Neural progenitor cell (in vitro differentiated cells): ENCODE measurements at regions not wholly inside any gene's neighbourhood (a gene's known extent, or its start where the extent isn't known, plus 50 kb on each side); places are given as distances from the start of the nearest gene placed in this dataset.

ENCODE experiments used
- DNase-seq: peaks from one replicate; pipeline ENCODE4 v3.0.0-alpha.2; 2016; ENCODE audit warnings: low spot score
- H2AFZ ChIP-seq: fragments of 200-600 bp; sonication (generic); replicated peaks from 2 replicates; pipeline ENCODE4 v1.6.1; 2016; ENCODE audit warnings: antibody characterized with exemption
- H3F3A ChIP-seq: fragments of 200-600 bp; sonication (generic); 2 replicates; pipeline ENCODE4 v1.6.1; 2016; ENCODE audit warnings: antibody characterized with exemption, low read depth
- H3K27ac ChIP-seq: fragments of 200-600 bp; sonication (generic); 2 replicates; pipeline ENCODE4 v1.5.1; 2016; ENCODE audit warnings: mild to moderate bottlenecking
- H3K27me3 ChIP-seq: fragments of 200-600 bp; sonication (generic); 2 replicates; pipeline ENCODE4 v1.6.1; 2016; ENCODE audit warnings: mild to moderate bottlenecking, moderate library complexity
- H3K36me3 ChIP-seq: fragments of 200-600 bp; sonication (generic); 2 replicates; pipeline ENCODE4 v1.5.1; 2016
- H3K4me1 ChIP-seq: fragments of 200-600 bp; sonication (generic); 2 replicates; pipeline ENCODE4 v1.6.1; 2016; ENCODE audit warnings: mixed run types
- H3K4me2 ChIP-seq: fragments of 200-600 bp; sonication (generic); 2 replicates; pipeline ENCODE4 v1.6.1; 2016
- H3K4me3 ChIP-seq: fragments of 200-600 bp; sonication (generic); 2 replicates; pipeline ENCODE4 v1.5.1; 2016
- H3K79me2 ChIP-seq: fragments of 200-600 bp; sonication (generic); 2 replicates; pipeline ENCODE4 v1.6.1; 2016; ENCODE audit warnings: low read depth
- H3K9ac ChIP-seq: fragments of 200-600 bp; sonication (generic); 2 replicates; pipeline ENCODE4 v1.6.1; 2016
- H3K9me3 ChIP-seq: fragments of 200-600 bp; sonication (generic); 2 replicates; pipeline ENCODE4 v1.5.1; 2016; ENCODE audit warnings: low read depth
- H4K20me1 ChIP-seq: fragments of 200-600 bp; sonication (generic); 2 replicates; pipeline ENCODE4 v1.6.1; 2016; ENCODE audit warnings: low read depth
- H3K27ac Mint-ChIP-seq: 3 replicates; pipeline ENCODE4 v1.8.0; 2021; ENCODE audit warnings: mixed read lengths
- H3K27me3 Mint-ChIP-seq: 2 replicates; pipeline ENCODE4 v1.8.0; 2022; ENCODE audit warnings: low read depth, mild to moderate bottlenecking, inconsistent platforms, moderate library complexity, mixed read lengths; ENCODE audit not compliant: insufficient read depth
- H3K36me3 Mint-ChIP-seq: 3 replicates; pipeline ENCODE4 v1.8.0; 2021; ENCODE audit warnings: mixed read lengths
- H3K4me1 Mint-ChIP-seq: 3 replicates; pipeline ENCODE4 v1.8.0; 2021; ENCODE audit warnings: mixed read lengths
- H3K4me3 Mint-ChIP-seq: 3 replicates; pipeline ENCODE4 v1.8.0; 2021; ENCODE audit warnings: mild to moderate bottlenecking, moderate library complexity, mixed read lengths
- H3K9me3 Mint-ChIP-seq: 3 replicates; pipeline ENCODE4 v1.8.0; 2020; ENCODE audit warnings: mixed read lengths
- CTCF ChIP-seq: fragments of 200-600 bp; sonication (generic); IDR thresholded peaks from 2 replicates; pipeline ENCODE4 v1.5.1; 2017; ENCODE audit warnings: antibody characterized with exemption, mild to moderate bottlenecking
- EZH2 ChIP-seq: fragments of 200-600 bp; sonication (generic); IDR thresholded peaks from 2 replicates; pipeline ENCODE4 v1.6.1; 2017; ENCODE audit warnings: antibody characterized with exemption, mild to moderate bottlenecking, moderate library complexity
- EZH2phosphoT487 ChIP-seq: fragments of 200-600 bp; sonication (generic); IDR thresholded peaks from 2 replicates; pipeline ENCODE4 v1.6.1; 2017; ENCODE audit warnings: antibody characterized with exemption

GRCh38 chr10:51023636-51024035 lies 50.7 kb upstream of the PRKG1 start:
- no peaks in the 10 kb centered on the region for H4K20me1 ChIP-seq
- no peaks in the 10 kb centered on the region for H3K27me3 Mint-ChIP-seq
- no peaks in the 10 kb centered on the region for H3K36me3 Mint-ChIP-seq
- peaks cover 5% of the 10 kb centered on the region for H3K4me1 ChIP-seq
- H3K27ac ChIP-seq = no peak overlapping the region
- peaks cover 2% of the 10 kb centered on the region for H3F3A ChIP-seq
- H3K4me1 Mint-ChIP-seq = no peaks in the 10 kb centered on the region
- H2AFZ ChIP-seq = no peak overlapping the region
- DNase-seq = no peak
- H3K4me2 ChIP-seq = no peak overlapping the region
- H3K9me3 ChIP-seq = no peaks in the 10 kb centered on the region
- H3K9me3 Mint-ChIP-seq = no peaks in the 10 kb centered on the region
- H3K9ac ChIP-seq = no peak overlapping the region
- no peak overlapping the region for H3K27ac Mint-ChIP-seq
- no peaks in the 10 kb centered on the region for H3K27me3 ChIP-seq
- H3K79me2 ChIP-seq = no peaks in the 10 kb centered on the region
- H3K36me3 ChIP-seq = no peaks in the 10 kb centered on the region
- TF ChIP-seq EZH2 (no peak), EZH2phosphoT487 (no peak), CTCF (no peak)
- H3K4me3 ChIP-seq = no peak overlapping the region
- H3K4me3 Mint-ChIP-seq = no peak overlapping the region
